Caco-2 (cell line): ENCODE measurements at regions not wholly inside any gene's neighbourhood (a gene's known extent, or its start where the extent isn't known, plus 50 kb on each side); places are given as distances from the start of the nearest gene placed in this dataset.

Source experiments
- BruUV-seq: library from RNA; stranded (reverse); fragments of 400-500 nt; replicated peaks from 2 replicates; lab custom pipeline; 2021; lab: Mats Ljungman, UMichigan
- CTCF ChIA-PET: fragments of 300-600 bp; sonication (Branson Sonifier 250); formaldehyde crosslinking; loops from one replicate; lab custom pipeline; 2022; ENCODE audit warnings: antibody characterized with exemption; lab: Charles Lee
- POLR2A ChIA-PET: fragments of 300-600 bp; sonication (Branson Sonifier 250); formaldehyde crosslinking; loops from one replicate; lab custom pipeline; 2022; ENCODE audit warnings: antibody characterized with exemption; lab: Charles Lee
- DNase-seq, 2 experiments: peaks; one replicate each; pipeline versions ENCODE4 v3.0.0 to v3.0.0-alpha.2; 2020 to 2022
- H3K27me3 ChIP-seq: replicated peaks from 2 replicates; pipeline ENCODE4 v1.6.0; 2011; ENCODE audit warnings: low read length; ENCODE audit not compliant: control insufficient read depth, insufficient read depth
- H3K36me3 ChIP-seq: 2 replicates; pipeline ENCODE4 v1.5.1; 2011; ENCODE audit warnings: low read length; ENCODE audit not compliant: control insufficient read depth, insufficient read depth
- H3K4me1 ChIP-seq: fragments of 250-450 bp; sonication (Bioruptor Pico); 2 replicates; pipeline ENCODE4 v1.5.1; 2020; ENCODE audit warnings: mild to moderate bottlenecking
- H3K4me3 ChIP-seq: 2 replicates; pipeline ENCODE4 v1.5.1; 2011; ENCODE audit warnings: low read depth, mild to moderate bottlenecking, control low read depth, low read length
- H3K9me3 ChIP-seq: fragments of 250-450 bp; sonication (Bioruptor Pico); 2 replicates; pipeline ENCODE4 v1.5.1; 2020; ENCODE audit warnings: mild to moderate bottlenecking, moderate library complexity
- H3K27ac Mint-ChIP-seq: one replicate; pipeline ENCODE4 v1.8.0; 2022; ENCODE audit warnings: mixed read lengths; ENCODE audit not compliant: unreplicated experiment
- H3K27me3 Mint-ChIP-seq: one replicate; pipeline ENCODE4 v1.8.0; 2022; ENCODE audit warnings: mixed read lengths; ENCODE audit not compliant: insufficient read depth, unreplicated experiment
- H3K36me3 Mint-ChIP-seq: one replicate; pipeline ENCODE4 v1.8.0; 2022; ENCODE audit warnings: mild to moderate bottlenecking, mixed read lengths; ENCODE audit not compliant: insufficient read depth, unreplicated experiment
- H3K4me1 Mint-ChIP-seq: one replicate; pipeline ENCODE4 v1.8.0; 2022; ENCODE audit warnings: low read depth, mixed read lengths; ENCODE audit not compliant: unreplicated experiment
- H3K4me3 Mint-ChIP-seq: one replicate; pipeline ENCODE4 v1.8.0; 2022; ENCODE audit warnings: mild to moderate bottlenecking, moderate library complexity, mixed read lengths; ENCODE audit not compliant: unreplicated experiment
- H3K9me3 Mint-ChIP-seq: one replicate; pipeline ENCODE4 v1.8.0; 2022; ENCODE audit warnings: mixed read lengths; ENCODE audit not compliant: unreplicated experiment
- CTCF ChIP-seq, 2 experiments: fragments of 200-600 bp in 1 of 2; IDR thresholded peaks; 1 replicate in 1 of 2; 2 replicates in 1 of 2; pipeline versions ENCODE4 v1.5.1 to v1.8.0; 2011 to 2022; ENCODE audit warnings: antibody characterized with exemption in 1 of 2, control low read depth in 1 of 2, inconsistent platforms in 1 of 2, low read depth in 1 of 2, low read length in 1 of 2, mild to moderate bottlenecking in 1 of 2, moderate library complexity in 1 of 2; ENCODE audit not compliant: insufficient read depth in 1 of 2, severe bottlenecking in 1 of 2, unreplicated experiment in 1 of 2
- intact Hi-C: fragments of 100-400 bp; cut with micrococcal nuclease; formaldehyde crosslinking; loops from one replicate; pipeline ENCODE4 v1.10.0; 2022; ENCODE audit not compliant: unreplicated experiment

- ChIA-PET POLR2A (no interaction called here), CTCF (no interaction called here)
- H3K27me3 Mint-ChIP-seq, result peaks cover 3% of the 10 kb centered on the region
- intact Hi-C loops, result no loop called here
- H3K36me3 ChIP-seq, result no peaks in the 10 kb centered on the region
- H3K27me3 ChIP-seq, result no peaks in the 10 kb centered on the region
- no TSS peak for BruUV-seq
- H3K36me3 Mint-ChIP-seq, result no peaks in the 10 kb centered on the region
- no peaks in the 10 kb centered on the region for H3K4me1 Mint-ChIP-seq
- no peaks in the 10 kb centered on the region for H3K9me3 Mint-ChIP-seq
- H3K4me3 Mint-ChIP-seq, result no peak overlapping the region
- TF ChIP-seq CTCF (IDR thresholded peaks at IDR 0.05; ENCODE audit: insufficient read depth in 1 of 2, low read depth in 1 of 2, low read length in 1 of 2, severe bottlenecking in 1 of 2, unreplicated experiment in 1 of 2), result no peak
- no peaks in the 10 kb centered on the region for H3K4me1 ChIP-seq
- no peak overlapping the region for H3K4me3 ChIP-seq
- H3K27ac Mint-ChIP-seq, result no peak overlapping the region
- H3K9me3 ChIP-seq, result no peaks in the 10 kb centered on the region
- no peak for DNase-seq
Measured at GRCh38 chr6:48278261-48278660, 167.3 kb upstream of the PTCHD4 start.

GRCh38 chr6:48272518-48272917, 161.5 kb upstream of the PTCHD4 start:
- intact Hi-C loops, result no loop called here
- Histone ChIP-seq H3K4me1 (no peaks in the 10 kb centered on the region), H3K27me3 (no peaks in the 10 kb centered on the region), H3K4me3 (no peak overlapping the region), H3K36me3 (no peaks in the 10 kb centered on the region), H3K9me3 (no peaks in the 10 kb centered on the region)
- POLR2A ChIA-PET, result no interaction called here
- peaks cover 24% of the 10 kb centered on the region for H3K9me3 Mint-ChIP-seq
- no peak for TF ChIP-seq CTCF (IDR thresholded peaks at IDR 0.05; ENCODE audit: insufficient read depth in 1 of 2, low read depth in 1 of 2, low read length in 1 of 2, severe bottlenecking in 1 of 2, unreplicated experiment in 1 of 2)
- peaks cover 2% of the 10 kb centered on the region for H3K27me3 Mint-ChIP-seq
- CTCF ChIA-PET, result no interaction called here
- H3K4me3 Mint-ChIP-seq, result no peak overlapping the region
- no peaks in the 10 kb centered on the region for H3K4me1 Mint-ChIP-seq
- no TSS peak for BruUV-seq
- no peak overlapping the region for H3K27ac Mint-ChIP-seq
- peaks cover 6% of the 10 kb centered on the region for H3K36me3 Mint-ChIP-seq
- no peak for DNase-seq

- TF ChIP-seq CTCF (IDR thresholded peaks at IDR 0.05; ENCODE audit: insufficient read depth in 1 of 2, low read depth in 1 of 2, low read length in 1 of 2, severe bottlenecking in 1 of 2, unreplicated experiment in 1 of 2), result no peak
- no peak for DNase-seq
- peaks cover 6% of the 10 kb centered on the region for H3K27me3 Mint-ChIP-seq
- intact Hi-C loops, result no loop called here
- H3K27me3 ChIP-seq, result no peaks in the 10 kb centered on the region
- H3K36me3 ChIP-seq, result no peaks in the 10 kb centered on the region
- H3K9me3 ChIP-seq, result no peaks in the 10 kb centered on the region
- POLR2A ChIA-PET, result no interaction called here
- no TSS peak for BruUV-seq
- no peaks in the 10 kb centered on the region for H3K36me3 Mint-ChIP-seq
- CTCF ChIA-PET, result no interaction called here
- H3K4me3 Mint-ChIP-seq, result no peak overlapping the region
- H3K4me3 ChIP-seq, result no peak overlapping the region
- no peak overlapping the region for H3K27ac Mint-ChIP-seq
- no peaks in the 10 kb centered on the region for H3K4me1 Mint-ChIP-seq
- H3K4me1 ChIP-seq, result no peaks in the 10 kb centered on the region
- H3K9me3 Mint-ChIP-seq, result no peaks in the 10 kb centered on the region
Measured at GRCh38 chr6:48255094-48255493, 144.1 kb upstream of the PTCHD4 start.
